ENCODE measurements at regions not wholly inside any gene's neighbourhood (a gene's known extent, or its start where the extent isn't known, plus 50 kb on each side); places are given as distances from the start of the nearest gene placed in this dataset.
A peak's percentile ranks its signal among the peaks of the same experiment; 100 is the strongest.

DNA sequence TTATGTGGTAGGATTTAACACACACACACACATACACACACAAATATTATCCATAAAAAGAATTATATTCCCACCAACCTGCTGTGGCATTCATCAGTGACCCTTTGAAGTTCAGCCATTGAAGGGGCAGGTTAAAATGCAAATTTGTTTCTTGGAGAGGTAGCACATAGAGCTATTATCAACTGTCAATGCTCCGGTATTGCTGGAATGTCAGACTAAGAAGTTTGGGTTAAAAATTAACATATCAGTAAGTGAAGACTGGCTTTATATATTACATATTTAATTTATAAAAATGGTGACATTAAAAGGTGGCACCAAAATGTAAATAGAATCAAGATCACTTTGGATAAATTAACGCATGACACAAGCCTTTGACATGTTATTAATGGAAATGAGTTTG lies 207.3 kb downstream of the DAD1 start:
- Histone ChIP-seq H3K4me3 (ENCODE audit: low read length) (no peak overlapping the region), H3K79me2 (ENCODE audit: low read length) (no peaks in the 10 kb centered on the region), H3K9me3 (ENCODE audit: low read length) (no peaks in the 10 kb centered on the region), H3K27ac (ENCODE audit: low read length) (no peak overlapping the region), H3K36me3 (ENCODE audit: low read depth, low read length) (no peaks in the 10 kb centered on the region), H3K4me1 (ENCODE audit: insufficient read depth, low read length) (peaks cover 25% of the 10 kb centered on the region), H4K20me1 (ENCODE audit: low read length) (no peaks in the 10 kb centered on the region), H3K9ac (ENCODE audit: low read length) (no peak overlapping the region), H3K4me2 (ENCODE audit: low read length) (no peak overlapping the region), H3F3A (ENCODE audit: low read length, unreplicated experiment) (no peaks in the 10 kb centered on the region), H2AFZ (ENCODE audit: low read length) (no peak overlapping the region), H3K27me3 (ENCODE audit: low read length) (no peaks in the 10 kb centered on the region), H3K9me2 (replicated peaks; ENCODE audit: low read length) (no peaks in the 10 kb centered on the region)
- ChIA-PET POLR2A (ENCODE audit: unreplicated experiment) (no interaction called here), CTCF (interaction anchor here (1.1 kb wide), 1 partner anchor 91 kb away, joined by 5 read pairs; no protein-coding TSS in a partner anchor)
- ATAC-seq: no peak
- no TSS peak for BruUV-seq (replicated peaks)
- DNase-seq: no peak
- intact Hi-C loops (cut with micrococcal nuclease): no loop called here
- TF ChIP-seq EZH2 (IDR thresholded peaks at IDR 0.05; ENCODE audit: low read length, unreplicated experiment): no peak
- TF ChIP-seq EZH2phosphoT487 (IDR thresholded peaks at IDR 0.05; ENCODE audit: borderline replicate concordance, low read length): no peak
- TF ChIP-seq, protein P1, sequence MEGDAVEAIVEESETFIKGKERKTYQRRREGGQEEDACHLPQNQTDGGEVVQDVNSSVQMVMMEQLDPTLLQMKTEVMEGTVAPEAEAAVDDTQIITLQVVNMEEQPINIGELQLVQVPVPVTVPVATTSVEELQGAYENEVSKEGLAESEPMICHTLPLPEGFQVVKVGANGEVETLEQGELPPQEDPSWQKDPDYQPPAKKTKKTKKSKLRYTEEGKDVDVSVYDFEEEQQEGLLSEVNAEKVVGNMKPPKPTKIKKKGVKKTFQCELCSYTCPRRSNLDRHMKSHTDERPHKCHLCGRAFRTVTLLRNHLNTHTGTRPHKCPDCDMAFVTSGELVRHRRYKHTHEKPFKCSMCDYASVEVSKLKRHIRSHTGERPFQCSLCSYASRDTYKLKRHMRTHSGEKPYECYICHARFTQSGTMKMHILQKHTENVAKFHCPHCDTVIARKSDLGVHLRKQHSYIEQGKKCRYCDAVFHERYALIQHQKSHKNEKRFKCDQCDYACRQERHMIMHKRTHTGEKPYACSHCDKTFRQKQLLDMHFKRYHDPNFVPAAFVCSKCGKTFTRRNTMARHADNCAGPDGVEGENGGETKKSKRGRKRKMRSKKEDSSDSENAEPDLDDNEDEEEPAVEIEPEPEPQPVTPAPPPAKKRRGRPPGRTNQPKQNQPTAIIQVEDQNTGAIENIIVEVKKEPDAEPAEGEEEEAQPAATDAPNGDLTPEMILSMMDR (conservative IDR thresholded peaks at IDR 0.05; ENCODE audit: low read depth, low read length): no peak

DNA sequence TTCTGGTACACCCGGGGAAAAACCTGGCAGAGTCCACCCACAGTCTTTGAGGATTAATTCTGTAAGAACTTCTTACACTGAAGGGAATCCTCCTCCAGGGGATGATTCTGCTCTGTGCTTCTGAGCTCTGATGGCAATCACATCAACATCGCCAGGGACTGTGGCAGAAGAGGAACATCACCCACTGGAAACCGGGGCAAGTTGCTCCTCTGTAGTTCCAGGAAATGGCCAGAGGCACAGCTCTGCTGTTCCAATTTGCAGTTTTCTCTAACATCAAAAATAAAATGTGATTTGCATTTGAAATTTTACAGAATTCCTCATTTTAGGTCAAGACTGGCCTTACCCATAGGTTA lies 207.6 kb downstream of the DAD1 start:
- POLR2A ChIA-PET (ENCODE audit: unreplicated experiment): no interaction called here

More for the DNA sequence above, 207.6 kb downstream of the DAD1 start:
- no peak for ATAC-seq
- no peaks in the 10 kb centered on the region for H4K20me1 ChIP-seq (ENCODE audit: low read length)
- no peak for TF ChIP-seq EZH2phosphoT487 (IDR thresholded peaks at IDR 0.05; ENCODE audit: borderline replicate concordance, low read length)
- TF ChIP-seq EZH2 (IDR thresholded peaks at IDR 0.05; ENCODE audit: low read length, unreplicated experiment): no peak
- TF ChIP-seq, protein P1 (conservative IDR thresholded peaks at IDR 0.05; ENCODE audit: low read depth, low read length): no peak
- H3K9me3 ChIP-seq (ENCODE audit: low read length): no peaks in the 10 kb centered on the region
- BruUV-seq (replicated peaks): no TSS peak
- CTCF ChIA-PET: interaction anchor here (0.7 to 1.7 kb wide), 3 partner anchors 60 to 92 kb away, joined by 4 to 11 read pairs (median 5); no protein-coding TSS in a partner anchor
- no peak for DNase-seq
- H3K27ac ChIP-seq (ENCODE audit: low read length): no peak overlapping the region
- H3K9me2 ChIP-seq (replicated peaks; ENCODE audit: low read length): no peaks in the 10 kb centered on the region
- H3K4me1 ChIP-seq (ENCODE audit: insufficient read depth, low read length): peaks cover 25% of the 10 kb centered on the region
- H3K36me3 ChIP-seq (ENCODE audit: low read depth, low read length): no peaks in the 10 kb centered on the region
- H3K4me3 ChIP-seq (ENCODE audit: low read length): no peak overlapping the region
- H3K27me3 ChIP-seq (ENCODE audit: low read length): no peaks in the 10 kb centered on the region
- H3F3A ChIP-seq (ENCODE audit: low read length, unreplicated experiment): no peaks in the 10 kb centered on the region
- peak overlapping the region; percentile 54; the same call in 1 of the 2 replicates for H2AFZ ChIP-seq (ENCODE audit: low read length)
- H3K4me2 ChIP-seq (ENCODE audit: low read length): 0 out of 2 replicates have a peak overlapping the region, but pooled peaks have one; percentile 76
- no peaks in the 10 kb centered on the region for H3K79me2 ChIP-seq (ENCODE audit: low read length)
- intact Hi-C loops (cut with micrococcal nuclease): no loop called here
- H3K9ac ChIP-seq (ENCODE audit: low read length): no peak overlapping the region
